Stimulated activated naive CD4-positive, alpha-beta T cell (primary cell): ENCODE measurements at regions not wholly inside any gene's neighbourhood (a gene's known extent, or its start where the extent isn't known, plus 50 kb on each side); places are given as distances from the start of the nearest gene placed in this dataset.

Experiments
- DNase-seq, 6 experiments: peaks; one replicate each; lab custom pipeline; 2025; lab: John Stamatoyannopoulos, UW

DNA sequence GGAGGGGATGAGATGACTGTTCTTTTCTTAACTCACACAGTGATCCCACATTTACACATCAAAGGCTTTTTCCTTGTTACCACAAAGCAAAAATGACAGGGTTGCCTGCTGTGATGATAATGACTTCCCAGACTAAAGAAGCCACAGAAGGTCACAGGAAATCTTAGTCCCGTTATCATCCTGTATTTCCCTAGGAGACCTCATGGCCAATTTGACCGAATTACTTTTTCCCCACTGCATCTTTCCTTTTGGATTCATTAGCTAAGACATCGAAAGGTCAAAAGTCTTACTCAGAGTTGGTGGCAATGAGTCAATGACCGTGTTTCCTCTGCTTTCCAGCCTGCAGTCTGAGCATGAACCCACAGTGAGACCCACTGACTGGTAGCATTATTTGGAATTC lies 130.1 kb upstream of the INHBA start:
- DNase-seq, result no peak

DNA sequence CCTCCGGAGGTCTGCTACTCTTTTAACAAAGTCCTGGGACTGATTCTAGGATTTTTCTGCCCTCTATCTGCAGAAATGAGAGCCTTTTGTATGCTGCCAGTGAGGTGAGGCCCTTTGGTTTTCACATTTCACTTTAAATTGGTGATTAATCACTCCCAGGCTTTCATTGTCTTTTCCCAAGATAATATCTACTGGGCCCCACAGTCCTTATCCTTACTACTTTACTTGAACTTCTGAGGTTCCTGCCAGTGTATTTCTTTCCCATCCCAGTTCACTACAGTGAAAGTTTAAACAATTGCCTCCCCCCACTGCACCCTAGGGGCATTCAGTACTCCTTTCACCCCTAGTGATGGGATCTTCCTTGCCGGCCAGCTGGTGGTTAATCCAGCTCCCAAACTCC lies 127.4 kb upstream of the INHBA start:
- no peak for DNase-seq

DNA sequence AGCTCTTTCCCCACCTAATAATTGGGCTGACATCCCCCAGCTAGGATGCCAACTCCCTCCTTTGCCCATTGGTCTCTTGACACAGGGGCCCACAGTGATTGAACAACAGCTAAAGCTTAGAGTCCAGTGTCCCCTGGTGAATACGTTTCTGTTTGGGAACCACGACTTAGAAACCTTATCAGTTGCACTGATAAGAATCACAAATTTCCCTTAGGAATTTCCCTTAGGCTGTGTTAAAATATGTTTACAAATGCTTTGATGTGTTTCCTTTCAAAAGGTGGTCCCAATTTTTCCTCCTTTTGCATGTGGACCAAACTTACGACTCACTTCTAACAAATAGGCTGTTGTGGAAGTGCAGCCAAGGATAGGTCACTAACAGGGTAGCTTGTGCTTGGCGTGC lies 126.0 kb upstream of the INHBA start:
- DNase-seq, result no peak

DNA sequence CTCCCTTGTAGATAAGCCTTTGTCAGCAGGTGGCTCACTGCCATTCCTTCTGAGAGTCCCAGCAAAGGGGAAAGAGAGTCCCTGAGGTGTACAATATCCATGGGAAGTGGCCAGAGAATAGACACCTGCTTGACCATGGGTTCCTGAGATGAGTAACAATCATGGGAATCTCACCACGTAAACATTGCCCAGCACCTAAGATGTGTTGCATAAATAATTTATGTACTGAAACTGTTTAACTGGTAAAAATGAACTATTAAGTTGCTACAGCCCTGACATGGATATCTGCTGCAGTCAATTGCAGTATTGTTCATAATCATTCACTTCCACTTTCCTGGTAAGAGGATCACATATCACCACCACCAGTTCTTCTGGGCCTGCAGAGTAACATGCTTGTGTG lies 123.8 kb upstream of the INHBA start:
- DNase-seq, result no peak

DNA sequence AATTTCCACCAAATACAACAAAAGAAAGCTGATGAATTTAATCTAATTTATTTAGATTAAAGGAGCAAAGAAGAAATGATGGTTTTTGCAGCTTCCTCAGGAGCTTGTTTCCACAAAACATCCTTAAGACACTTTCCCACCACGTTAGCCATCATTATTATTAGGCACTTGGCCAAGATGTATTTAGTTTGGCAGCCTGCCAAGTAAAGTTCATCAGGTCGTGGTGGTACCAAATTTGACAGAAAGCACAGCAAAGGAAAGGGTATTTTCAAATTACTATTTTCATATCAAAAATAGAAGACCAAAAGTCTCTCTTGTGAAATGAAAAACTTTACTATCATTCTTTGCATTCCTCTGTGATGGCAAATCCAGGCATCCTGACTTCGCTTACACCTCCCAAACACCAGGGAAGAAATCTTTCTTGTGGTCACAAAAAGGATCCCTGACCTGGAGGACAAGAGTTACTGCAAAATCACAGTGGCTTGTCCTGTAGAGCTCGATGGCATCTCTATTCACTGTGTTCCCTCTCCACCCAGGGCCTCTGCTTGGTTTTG lies 123.1 kb upstream of the INHBA start:
- DNase-seq, result no peak

DNA sequence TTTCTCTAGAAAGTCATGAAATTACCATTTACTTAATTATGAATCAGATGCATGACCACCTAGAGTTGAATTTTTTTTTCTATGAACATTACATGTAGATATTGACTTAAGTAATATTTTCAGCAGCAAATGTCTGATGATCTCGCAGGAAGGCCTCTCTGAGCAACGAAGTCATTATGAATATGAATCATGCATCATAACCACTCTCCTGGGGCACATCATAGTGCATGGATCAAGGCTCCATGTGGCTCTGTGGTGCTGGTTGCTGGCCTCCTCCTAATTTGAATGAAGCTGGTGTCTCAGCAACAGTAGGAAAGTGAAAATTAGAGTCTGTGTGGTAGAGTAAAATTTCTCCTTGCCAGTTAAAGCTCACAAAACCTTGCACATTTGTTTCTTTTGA lies 121.4 kb upstream of the INHBA start:
- DNase-seq, result no peak

DNA sequence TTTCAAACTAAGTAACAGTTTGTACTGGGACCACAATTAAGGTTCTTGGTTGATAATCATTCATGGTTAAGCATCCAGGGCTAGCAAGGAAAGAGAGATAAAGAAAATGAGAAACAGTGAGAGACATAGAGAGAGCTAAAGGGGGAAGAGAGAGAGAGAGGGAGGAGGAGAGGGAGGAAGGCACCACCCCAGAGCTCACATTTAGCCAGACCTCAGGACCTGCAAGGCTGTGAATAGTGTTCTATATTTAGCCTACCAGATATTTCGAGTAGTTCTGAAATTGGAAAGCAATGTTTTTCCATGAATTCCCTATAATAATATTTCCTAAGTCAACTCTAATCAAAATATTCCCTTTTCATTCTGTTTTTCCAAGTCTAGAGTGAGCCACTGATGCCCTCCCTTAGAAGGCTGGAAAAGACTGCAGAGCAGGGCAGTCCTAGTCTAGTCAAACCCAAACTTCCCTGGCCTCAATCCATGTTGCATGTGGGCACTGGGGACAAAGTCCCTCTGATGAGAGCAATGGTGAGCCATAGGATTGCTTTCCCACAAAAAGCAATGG lies 119.4 kb upstream of the INHBA start:
- no peak for DNase-seq

DNA sequence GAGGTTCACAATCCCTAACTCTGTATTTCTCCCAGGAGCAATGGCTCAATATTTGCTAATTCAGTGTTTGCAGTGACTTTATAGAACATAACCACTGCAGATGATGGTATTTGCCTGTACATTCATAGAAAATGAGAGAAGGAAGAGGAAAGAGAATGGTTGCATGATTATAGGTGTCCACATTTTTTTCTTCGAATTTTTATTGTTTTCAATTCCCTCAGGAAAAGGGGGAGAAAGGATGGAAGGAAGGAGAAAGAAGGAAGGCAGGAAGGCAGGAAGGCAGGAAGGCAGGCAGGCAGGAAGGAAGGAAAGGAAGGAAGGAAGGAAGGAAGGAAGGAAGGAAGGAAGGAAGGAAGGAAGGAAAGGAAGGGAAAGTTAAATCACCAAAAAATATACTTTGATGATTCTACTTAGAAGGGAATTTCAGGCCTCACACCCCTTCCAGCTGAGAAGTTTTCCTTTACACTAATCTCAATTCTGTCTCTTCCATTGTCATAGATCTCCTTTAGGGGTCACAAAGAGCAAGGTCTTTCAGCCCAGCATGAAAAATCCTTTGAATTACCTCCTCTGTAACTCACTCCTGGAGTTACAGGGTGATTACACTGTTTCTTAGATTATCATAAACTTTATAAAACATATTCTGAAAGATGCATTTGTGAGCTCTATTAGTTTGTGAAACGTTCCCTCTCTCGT lies 118.8 kb upstream of the INHBA start:
- DNase-seq, result no peak

DNA sequence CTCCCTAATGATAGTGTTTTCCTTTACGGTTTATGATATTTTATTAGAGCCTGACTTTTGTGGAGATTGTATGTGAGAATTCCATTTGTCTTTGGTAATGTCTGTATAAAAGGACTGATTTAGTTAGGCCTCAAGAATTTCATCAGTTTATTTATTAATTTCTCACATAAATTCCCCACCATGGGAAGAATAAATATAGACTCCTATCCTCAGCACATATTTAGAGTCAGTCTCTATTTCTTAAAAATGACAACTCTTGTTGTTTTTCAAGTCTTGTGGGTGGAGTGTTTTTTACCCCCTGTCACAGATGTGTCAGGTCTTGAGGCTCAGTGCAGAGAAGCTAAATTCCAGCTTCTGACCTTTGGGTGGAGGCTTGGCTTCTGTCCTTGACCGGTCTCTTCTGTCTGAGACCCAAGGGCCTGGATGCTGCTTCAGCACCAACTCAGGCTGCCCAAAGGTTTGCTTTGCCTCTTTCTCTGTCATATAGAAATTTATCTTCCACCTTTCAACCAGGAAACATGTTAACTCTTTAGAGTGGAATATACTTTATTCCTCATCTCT lies 117.3 kb upstream of the INHBA start:
- DNase-seq, result no peak

DNA sequence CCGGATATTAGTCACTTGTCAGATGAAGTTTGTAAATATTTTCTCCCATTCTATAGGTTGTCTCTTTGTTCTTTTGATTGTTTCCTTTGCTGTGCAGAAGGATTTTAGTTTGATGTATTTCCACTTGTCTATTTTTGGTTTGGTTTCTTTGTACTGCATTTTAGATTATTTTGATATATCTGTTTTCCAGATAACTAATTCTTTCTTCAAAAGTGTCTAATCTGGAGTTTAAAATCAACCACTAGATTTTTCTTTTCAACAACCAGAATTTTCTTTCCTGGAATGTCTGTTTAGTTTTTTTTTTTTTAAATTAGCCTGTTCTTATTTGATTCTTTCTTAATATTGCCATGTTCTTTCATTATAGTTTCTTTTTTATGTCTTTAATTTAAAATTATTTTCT lies 116.8 kb upstream of the INHBA start:
- DNase-seq, result no peak

DNA sequence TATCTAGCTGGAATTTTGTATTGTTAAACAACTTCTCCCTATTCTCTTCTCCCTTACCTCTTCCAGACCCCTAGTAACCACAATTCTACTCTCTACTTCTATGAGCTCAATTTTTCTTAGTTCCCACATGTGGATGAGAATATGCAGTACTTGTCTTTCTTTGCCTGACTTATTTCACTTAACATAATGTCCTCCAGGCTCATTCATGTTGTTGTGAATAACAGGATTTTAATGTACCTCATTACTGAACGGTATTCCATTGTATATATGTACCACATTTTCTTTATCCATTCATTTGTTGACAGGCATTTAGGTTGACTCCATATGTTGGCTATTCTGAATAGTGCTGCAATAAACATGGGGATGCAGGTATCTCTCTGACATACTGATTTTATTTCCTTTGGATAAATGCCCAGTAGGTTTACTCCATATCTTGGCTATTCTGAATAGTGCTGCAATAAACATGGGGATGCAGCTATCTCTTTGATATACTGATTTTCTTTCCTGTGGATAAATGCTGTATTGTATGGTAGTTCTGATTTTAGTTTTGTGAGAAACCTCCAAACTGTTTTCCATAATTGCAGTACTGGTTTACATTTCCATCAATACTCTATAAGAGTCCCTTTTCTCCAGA lies 116.0 kb upstream of the INHBA start:
- no peak for DNase-seq

DNA sequence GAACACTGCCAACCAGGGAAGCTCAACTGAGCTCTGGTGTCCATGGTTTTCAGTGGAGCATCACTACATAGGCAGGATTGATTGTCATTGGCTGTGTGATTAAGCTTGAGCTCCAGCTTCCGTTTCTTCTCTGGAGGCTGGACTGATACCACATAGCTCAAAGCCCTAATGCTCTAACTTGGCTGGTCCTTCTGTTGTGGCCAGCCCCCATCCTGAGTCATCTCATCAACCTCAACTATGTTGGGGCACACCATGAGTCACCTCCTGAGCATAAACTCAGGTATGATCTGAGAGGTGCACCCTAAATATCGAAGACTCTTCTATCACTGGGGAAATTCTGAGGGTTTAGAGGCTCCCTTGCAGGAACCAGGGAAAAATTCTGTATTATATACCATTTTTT lies 114.5 kb upstream of the INHBA start:
- no peak for DNase-seq

DNA sequence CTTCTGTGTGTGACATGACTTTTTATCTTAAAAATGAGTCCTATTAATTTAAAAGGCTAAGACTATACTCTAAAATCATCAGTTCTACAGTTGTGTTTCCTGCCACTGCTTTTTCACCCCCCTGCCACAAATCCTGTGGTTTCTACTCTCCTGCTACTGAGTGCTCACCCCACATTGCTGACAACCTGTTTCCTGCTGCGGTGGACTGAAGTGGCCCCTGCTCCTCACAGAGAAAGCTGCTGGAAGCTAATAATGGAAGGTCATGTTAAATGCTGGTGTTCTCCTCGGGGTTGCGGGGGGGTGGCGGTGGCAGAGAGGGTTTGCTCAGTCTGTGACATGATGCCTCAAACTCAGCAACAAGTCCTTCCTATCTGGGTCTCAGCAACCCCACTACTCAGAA lies 113.2 kb upstream of the INHBA start:
- no peak for DNase-seq

DNA sequence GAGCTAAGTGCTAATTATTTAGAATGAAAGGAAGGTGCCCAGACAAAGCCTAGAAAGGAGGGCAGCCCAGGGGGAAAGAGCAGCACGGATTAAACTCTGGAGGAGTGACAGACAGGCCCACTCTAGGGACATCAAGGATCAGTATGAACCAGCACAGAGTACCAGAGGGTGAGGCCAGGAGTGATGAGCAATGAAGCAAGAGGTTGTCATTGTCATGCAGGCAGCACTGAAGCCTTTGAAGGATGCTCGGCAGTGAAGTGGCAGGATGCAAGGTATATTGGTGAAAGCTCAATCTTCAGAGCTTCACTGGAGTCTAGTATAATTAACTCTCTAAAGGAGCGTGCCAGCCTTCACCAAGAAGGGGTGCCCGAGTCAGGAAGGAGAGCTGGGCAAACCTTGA lies 112.0 kb upstream of the INHBA start:
- no peak for DNase-seq

DNA sequence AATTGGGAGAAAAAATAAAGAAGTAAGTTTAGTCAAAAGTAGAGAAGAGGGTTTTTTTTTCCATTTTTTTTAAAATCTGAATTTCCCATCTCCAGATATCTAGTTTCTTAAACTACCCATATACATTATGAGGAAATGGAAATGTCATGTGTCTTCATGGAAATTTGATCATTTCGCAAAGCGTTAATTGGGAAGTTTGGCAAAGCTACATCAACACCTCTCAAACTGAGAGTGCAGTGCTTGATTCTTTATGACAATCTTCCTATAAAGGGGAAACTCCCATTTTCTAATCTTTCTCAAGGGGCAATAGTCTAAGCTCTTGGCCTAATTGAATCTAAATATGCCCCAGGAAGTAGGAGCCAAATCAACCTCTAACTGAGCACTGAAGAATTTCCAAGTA lies 110.4 kb upstream of the INHBA start:
- no peak for DNase-seq

DNA sequence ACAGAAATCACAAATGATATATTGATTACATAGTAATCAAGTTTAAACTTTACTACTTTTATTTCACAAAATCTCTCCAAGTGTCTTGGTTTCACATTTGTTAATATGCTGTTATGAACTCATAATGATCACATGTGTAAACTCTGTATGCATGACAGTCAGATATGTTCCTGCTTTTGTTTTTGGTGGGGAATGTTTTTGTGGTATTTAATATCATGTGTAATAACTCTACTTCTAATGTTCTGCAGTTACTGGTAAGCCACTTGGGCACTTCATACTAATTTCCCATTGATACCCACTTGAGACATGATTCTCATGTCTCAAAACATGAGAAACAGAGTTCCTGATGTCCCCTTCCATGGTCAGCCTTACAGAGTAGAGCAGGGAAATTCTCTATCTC lies 109.1 kb upstream of the INHBA start:
- DNase-seq, result no peak

DNA sequence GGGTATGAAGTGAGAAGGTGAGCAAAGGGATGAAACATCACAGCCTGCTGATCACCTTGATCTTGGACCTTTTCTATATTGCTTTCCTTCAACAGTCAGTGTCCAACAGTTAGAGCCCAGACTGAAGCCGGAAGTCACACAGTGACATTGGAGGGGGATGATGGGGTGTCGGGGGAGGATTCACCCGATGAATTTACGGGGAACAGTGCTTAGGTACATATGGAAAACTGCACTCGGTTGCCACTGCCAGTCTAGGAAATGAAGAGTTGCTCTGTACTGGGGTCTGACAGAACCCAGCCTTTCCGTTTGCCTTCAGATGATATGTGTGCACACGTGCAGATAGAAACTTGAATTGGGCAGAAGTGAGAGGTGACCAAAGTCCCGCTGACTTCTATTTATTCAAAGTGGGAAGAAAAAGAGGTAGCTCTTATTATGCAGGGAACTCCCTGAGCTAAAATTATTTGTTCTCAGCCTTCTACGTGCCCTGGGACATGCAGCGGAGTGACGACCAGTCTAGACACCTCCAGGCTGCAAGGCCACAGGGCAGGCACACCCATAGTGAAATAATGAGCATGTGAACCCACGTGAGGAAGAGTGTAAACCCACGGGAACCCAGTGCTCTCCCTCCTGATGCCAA lies 107.2 kb upstream of the INHBA start:
- no peak for DNase-seq

DNA sequence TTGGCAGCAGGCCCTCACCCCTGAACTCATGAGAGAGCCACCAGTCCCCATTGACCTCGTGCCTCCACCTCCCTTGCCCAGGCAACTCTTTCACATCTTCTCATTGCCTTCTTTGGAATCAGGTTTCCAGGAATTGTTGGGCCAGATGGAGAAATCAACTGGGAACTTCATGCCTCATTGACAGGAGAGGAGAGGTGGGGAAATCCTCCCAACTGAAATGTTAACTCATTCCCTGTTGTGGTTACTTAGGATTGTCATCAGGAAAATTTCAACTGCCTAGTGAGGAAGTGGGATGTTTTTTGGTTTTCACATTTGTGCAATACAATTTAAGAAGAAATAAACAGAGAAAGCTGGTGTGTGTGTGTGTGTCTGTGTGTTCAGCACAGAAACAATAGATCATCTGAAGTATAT lies 106.6 kb upstream of the INHBA start:
- DNase-seq, result no peak

DNA sequence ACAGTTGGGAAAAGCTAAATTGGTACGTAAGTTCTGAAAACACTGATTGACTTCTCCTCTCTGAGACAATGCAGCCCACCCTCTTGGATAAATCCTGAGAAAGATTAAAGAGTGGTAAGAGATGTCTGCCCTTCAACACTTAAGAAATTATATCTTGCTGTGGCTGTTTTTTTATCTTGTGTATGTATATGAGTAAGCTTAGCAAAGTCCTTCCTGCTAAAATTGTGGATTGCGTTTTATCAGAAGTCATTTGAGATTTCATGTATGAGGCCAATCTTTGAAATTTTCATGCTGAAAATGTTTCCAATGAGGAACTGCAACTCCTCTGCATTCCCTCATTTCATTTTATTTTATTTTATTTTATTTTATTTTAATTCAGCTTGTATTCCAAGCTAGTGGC lies 106.2 kb upstream of the INHBA start:
- no peak for DNase-seq

DNA sequence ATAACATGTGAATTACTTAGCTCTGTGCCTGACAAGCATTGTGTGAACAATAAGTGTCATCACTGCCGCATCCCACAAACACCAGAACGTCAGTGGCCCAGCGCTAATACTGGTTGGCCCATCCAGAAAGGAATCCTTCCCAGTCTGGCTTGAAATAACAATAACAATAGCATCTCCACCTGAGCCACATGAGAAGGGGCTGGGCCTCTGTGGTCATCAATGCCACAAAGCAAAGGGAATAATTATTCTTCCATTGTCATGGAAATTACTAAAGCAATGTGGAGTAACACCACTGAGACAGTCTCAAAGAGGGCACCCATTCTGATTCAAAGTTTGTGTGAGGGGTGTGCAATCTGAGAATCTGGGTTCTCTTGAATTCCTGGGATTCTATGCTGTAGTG lies 105.7 kb upstream of the INHBA start:
- DNase-seq, result no peak

DNA sequence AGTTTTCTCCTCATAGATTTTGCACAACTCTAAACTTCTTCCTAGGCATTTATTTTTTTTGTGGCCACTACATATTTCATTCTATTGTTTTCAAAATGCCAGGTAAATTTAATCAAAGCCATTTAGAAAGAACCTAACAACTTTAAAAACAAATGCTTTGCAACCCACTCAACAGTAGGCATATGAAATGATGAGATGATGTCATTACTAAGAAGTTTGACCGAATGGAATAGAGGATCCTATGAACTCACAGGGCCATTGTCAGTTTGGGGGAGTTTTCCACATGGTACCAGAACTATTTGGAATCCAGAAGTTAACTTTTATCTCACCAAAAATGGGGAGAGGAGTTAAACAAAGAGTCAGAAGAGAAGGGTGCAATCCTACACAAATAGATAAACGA lies 100.7 kb upstream of the INHBA start:
- no peak for DNase-seq

DNA sequence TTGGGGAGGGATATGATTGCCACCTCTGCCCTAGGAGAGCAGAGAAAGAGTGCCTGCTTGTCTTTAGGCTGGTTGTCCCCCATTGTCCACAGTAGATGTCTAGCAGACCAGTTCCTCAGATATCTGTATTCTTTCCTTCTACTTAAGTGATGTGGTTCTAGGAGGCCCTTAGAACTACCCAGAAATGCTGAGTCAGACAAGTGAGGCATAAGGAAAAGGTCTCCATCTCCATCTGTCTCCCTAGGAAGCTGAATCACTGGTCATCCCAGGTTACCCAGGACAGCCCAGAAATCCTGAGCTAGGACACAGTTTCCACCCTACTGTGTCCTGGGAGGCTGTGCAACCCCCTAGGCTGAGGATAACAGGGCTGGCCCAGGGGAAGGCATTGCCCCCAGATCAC lies 93.4 kb upstream of the INHBA start:
- no peak for DNase-seq
